SJSA1 (cell line): ENCODE measurements at regions not wholly inside any gene's neighbourhood (a gene's known extent, or its start where the extent isn't known, plus 50 kb on each side); places are given as distances from the start of the nearest gene placed in this dataset.
"Not testable (repeated sequence)": the region's sequence is repeated elsewhere in the genome, so short reads cannot be mapped to it uniquely, and the experiment has no call there.

ENCODE experiments used
- DNase-seq, 2 experiments: peaks; one replicate each; pipeline ENCODE4 v3.0.0-alpha.2; 2015 to 2020; ENCODE audit warnings: low spot score in 2 of 2, low read depth in 1 of 2
- H3K27ac ChIP-seq: fragments of 250-450 bp; sonication (Bioruptor Pico); 2 replicates; pipeline ENCODE4 v1.5.1; 2020; ENCODE audit warnings: mild to moderate bottlenecking, moderate library complexity
- H3K27me3 ChIP-seq: fragments of 250-450 bp; sonication (Bioruptor Pico); replicated peaks from 2 replicates; pipeline ENCODE4 v1.5.1; 2020; ENCODE audit warnings: mild to moderate bottlenecking, moderate library complexity
- H3K36me3 ChIP-seq: fragments of 250-450 bp; sonication (Bioruptor Pico); 2 replicates; pipeline ENCODE4 v1.5.1; 2020; ENCODE audit warnings: mild to moderate bottlenecking
- H3K4me1 ChIP-seq: fragments of 250-450 bp; sonication (Bioruptor Pico); replicated peaks from 2 replicates; pipeline ENCODE4 v1.6.1; 2021; ENCODE audit warnings: mild to moderate bottlenecking
- H3K4me3 ChIP-seq: fragments of 250-450 bp; sonication (Bioruptor Pico); 2 replicates; pipeline ENCODE4 v1.5.1; 2020; ENCODE audit warnings: mild to moderate bottlenecking
- H3K9me3 ChIP-seq: fragments of 250-450 bp; sonication (Bioruptor Pico); replicated peaks from 2 replicates; pipeline ENCODE4 v1.5.1; 2020; ENCODE audit warnings: mild to moderate bottlenecking

DNA sequence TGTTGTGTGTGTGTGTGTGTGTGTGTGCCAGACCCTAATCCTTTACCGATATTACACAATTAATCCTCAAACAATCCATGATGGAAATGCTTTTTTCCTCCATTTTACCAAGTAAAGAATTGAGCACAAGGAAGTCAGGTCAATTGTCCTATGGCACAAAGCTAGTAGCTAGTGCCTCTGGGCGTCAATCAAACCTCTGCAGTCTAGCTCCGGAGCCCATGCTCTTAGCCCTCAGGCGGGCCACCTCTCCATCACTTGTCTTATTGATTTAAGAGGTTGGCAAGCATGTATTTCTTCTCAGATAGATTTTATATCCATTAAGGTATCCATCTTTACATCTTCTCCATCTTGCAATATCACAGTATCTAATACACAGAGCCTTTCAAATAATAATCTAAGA is 886.6 kb downstream of the TBL1XR1 start:
- Histone ChIP-seq H3K4me1 (no peaks in the 10 kb centered on the region), H3K9me3 (no peaks in the 10 kb centered on the region), H3K27ac (no peak overlapping the region), H3K4me3 (no peak overlapping the region), H3K36me3 (no peaks in the 10 kb centered on the region), H3K27me3 (no peaks in the 10 kb centered on the region)
- DNase-seq = no peak

GRCh38 chr3:176302271-176302670 is 895.0 kb downstream of the TBL1XR1 start:
- no peak for DNase-seq
- no peaks in the 10 kb centered on the region for H3K36me3 ChIP-seq
- no peaks in the 10 kb centered on the region for H3K9me3 ChIP-seq
- no peak overlapping the region for H3K27ac ChIP-seq
- H3K4me3 ChIP-seq = no peak overlapping the region
- no peaks in the 10 kb centered on the region for H3K27me3 ChIP-seq
- no peaks in the 10 kb centered on the region for H3K4me1 ChIP-seq

DNA sequence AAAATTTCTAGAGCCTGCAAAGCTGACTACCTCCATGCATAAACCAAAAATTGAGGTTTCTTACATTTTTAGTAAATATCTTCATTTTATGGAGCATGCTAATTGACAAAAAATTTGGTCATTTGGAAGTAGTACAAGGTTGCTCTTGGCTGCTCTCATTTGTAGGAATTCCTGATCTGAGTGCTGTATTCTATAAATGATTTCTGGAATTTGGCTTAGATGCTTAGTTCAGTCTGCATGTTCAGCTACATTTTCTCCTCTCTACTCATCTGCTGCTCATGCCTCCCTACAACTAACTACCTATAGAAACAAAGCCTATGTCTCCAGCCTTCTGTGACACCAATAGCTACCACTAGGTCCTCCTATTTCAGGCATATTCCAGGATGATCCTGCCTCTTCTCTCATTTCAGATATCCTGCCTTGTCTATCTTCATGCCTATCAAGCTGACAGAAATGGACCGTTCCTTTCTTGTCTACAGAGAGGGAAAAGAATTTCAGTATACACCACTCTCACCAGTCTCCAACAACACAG is 901.1 kb downstream of the TBL1XR1 start:
- DNase-seq = no peak
- Histone ChIP-seq H3K27ac (no peak overlapping the region), H3K27me3 (no peaks in the 10 kb centered on the region), H3K4me1 (no peaks in the 10 kb centered on the region), H3K4me3 (no peak overlapping the region), H3K36me3 (no peaks in the 10 kb centered on the region), H3K9me3 (no peaks in the 10 kb centered on the region)

DNA sequence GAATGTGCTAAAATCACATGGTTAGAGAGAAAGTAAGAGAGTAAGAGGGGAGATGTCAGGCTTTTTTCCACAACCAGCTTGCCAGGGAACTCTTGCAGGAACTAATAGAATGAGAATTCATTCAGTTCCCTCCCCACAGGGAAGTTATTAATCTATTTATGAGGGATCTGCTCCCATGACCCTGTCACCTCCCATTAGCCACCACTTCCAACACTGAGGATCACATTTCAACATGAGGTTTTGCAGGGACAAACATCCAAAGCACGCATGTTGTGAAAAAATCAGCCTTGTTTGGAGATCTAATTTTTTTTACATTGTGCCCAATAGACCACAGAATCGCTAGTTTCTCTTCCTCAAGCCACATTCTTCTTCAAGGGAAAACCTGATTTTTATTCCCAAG is 904.0 kb downstream of the TBL1XR1 start:
- no peaks in the 10 kb centered on the region for H3K27me3 ChIP-seq
- no peaks in the 10 kb centered on the region for H3K9me3 ChIP-seq
- H3K4me3 ChIP-seq = no peak overlapping the region
- H3K36me3 ChIP-seq = no peaks in the 10 kb centered on the region
- no peaks in the 10 kb centered on the region for H3K4me1 ChIP-seq
- no peak for DNase-seq
- H3K27ac ChIP-seq = no peak overlapping the region

DNA sequence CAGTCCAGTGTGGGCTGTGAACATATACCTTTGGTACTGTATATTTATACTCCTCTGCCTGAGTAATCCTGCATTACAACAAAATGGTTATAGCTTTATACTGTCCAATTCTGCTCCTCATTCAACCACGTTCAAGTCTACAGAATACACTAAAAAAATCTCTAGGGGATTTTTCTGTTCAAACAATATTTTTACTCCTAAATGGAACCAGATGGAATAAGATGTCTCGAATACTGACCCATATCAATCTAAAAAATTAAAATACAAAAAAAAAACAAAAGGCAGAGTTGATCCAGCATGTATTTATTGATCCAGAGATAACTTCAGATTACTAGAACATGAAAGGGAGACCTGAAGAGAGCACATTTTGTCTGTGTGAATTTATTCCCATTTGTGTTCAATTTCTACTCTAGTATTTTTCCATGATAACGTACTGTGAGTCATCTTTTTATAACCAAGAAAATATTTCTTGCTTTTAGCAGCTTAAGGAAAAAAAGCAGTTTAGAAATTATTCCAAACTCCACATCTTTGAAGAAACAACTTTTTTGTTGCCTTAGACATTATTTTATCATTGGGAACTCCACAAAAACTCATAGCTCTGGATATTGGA is 910.7 kb downstream of the TBL1XR1 start:
- no peak overlapping the region for H3K27ac ChIP-seq
- DNase-seq = no peak
- H3K9me3 ChIP-seq = no peaks in the 10 kb centered on the region
- no peaks in the 10 kb centered on the region for H3K36me3 ChIP-seq
- no peak overlapping the region for H3K4me3 ChIP-seq
- H3K4me1 ChIP-seq = no peaks in the 10 kb centered on the region
- H3K27me3 ChIP-seq = no peaks in the 10 kb centered on the region

- no peak for DNase-seq
- H3K27me3 ChIP-seq = no peaks in the 10 kb centered on the region
Measured at GRCh38 chr3:176275538-176275937, 921.7 kb downstream of the TBL1XR1 start.

DNA sequence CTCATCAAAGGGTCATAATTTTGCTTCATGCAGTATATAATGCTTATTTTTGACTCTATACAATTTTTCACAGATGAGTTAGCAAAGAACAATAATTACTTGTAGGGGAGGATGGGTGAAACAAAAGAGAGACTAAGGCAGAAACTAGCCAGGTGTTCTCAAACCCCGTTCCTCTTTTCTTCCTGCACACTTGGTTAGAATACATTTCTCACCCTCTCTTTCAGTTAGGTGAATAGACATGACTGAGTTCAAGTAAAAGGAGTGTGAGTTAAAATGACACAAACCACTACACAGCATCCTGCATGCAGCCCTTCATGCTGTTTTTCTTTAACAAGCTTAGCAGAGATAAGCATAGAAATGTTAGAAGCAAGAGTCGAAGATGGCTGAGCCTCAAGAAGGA is 922.2 kb downstream of the TBL1XR1 start:
- Histone ChIP-seq H3K36me3 (no peaks in the 10 kb centered on the region), H3K27ac (no peak overlapping the region), H3K4me3 (no peak overlapping the region), H3K4me1 (no peaks in the 10 kb centered on the region), H3K9me3 (no peaks in the 10 kb centered on the region), H3K27me3 (no peaks in the 10 kb centered on the region)
- DNase-seq = no peak

More at GRCh38 chr3:176275538-176275937, 921.7 kb downstream of the TBL1XR1 start:
- Histone ChIP-seq H3K4me3 (no peak overlapping the region), H3K27ac (no peak overlapping the region), H3K9me3 (no peaks in the 10 kb centered on the region), H3K36me3 (no peaks in the 10 kb centered on the region), H3K4me1 (no peaks in the 10 kb centered on the region)

GRCh38 chr3:176274161-176274560 is 923.1 kb downstream of the TBL1XR1 start:
- H3K4me1 ChIP-seq = no peaks in the 10 kb centered on the region
- no peak for DNase-seq
- no peaks in the 10 kb centered on the region for H3K36me3 ChIP-seq
- no peak overlapping the region for H3K27ac ChIP-seq
- no peaks in the 10 kb centered on the region for H3K27me3 ChIP-seq
- H3K9me3 ChIP-seq = no peaks in the 10 kb centered on the region
- H3K4me3 ChIP-seq = no peak overlapping the region

DNA sequence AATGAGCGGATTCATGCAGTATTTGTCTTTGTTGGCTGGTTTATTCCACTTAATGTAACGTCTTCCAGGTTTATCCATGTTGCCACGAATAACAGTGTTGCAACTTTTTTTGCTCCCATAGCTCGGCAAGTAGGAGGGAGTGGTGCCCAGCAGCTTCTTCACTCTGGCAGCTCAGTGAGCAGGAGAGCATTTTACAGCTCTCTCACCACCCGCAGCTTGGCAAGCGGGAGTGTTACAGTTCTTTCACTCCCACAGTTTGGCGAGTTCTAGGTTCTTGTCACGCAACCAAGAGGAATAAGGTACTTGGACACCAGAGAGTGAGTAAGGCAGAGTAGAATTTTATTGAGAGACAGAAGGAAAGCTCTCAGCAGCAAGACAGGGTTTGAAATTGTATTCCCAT is 935.2 kb downstream of the TBL1XR1 start:
- Histone ChIP-seq H3K9me3 (no peaks in the 10 kb centered on the region), H3K36me3 (no peaks in the 10 kb centered on the region), H3K4me1 (no peaks in the 10 kb centered on the region), H3K27ac (no peak overlapping the region), H3K27me3 (no peaks in the 10 kb centered on the region), H3K4me3 (no peak overlapping the region)
- no peak for DNase-seq

DNA sequence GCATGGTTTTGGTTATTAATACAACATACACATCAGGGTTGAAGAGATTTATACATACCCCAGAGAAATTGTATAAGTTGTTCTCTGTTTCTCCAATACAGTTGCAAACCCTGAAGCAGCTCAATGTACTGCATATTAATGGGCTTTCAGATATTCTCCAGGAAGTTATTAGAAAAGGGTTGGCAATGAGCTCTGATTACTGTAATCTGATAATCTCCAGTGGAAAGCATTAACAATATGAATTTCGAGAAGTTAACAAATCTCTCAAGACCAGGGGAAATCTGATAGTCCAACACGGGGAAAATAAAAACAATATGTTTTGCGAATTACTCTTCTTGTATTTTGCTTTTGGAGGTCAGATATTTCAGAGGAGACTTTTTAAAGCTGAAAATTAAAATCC is 950.1 kb downstream of the TBL1XR1 start:
- H3K4me3 ChIP-seq = no peak overlapping the region
- DNase-seq = no peak
- H3K9me3 ChIP-seq = no peaks in the 10 kb centered on the region
- no peaks in the 10 kb centered on the region for H3K27me3 ChIP-seq
- H3K36me3 ChIP-seq = no peaks in the 10 kb centered on the region
- H3K27ac ChIP-seq = no peak overlapping the region
- H3K4me1 ChIP-seq = no peaks in the 10 kb centered on the region

DNA sequence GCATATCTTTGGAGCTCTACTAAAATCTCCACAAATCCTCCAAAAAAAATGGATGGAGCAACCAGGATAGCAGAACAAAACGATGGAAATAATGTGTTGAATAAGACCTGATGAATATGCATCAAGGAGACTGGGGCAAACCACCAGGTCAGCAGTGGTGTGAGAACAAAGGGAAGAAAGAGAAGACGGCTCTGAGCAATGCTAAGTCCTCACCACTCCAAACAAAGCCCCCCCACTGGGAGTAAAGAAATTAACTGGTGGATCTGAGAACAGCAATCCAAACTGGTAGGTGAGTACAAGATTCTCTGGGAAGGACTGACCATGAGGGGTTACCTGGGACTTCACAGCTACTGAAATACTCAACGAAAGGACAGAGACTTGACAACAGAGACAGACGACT is 977.3 kb downstream of the TBL1XR1 start:
- no peak overlapping the region for H3K4me3 ChIP-seq
- no peaks in the 10 kb centered on the region for H3K36me3 ChIP-seq
- DNase-seq = no peak
- no peaks in the 10 kb centered on the region for H3K27me3 ChIP-seq
- no peaks in the 10 kb centered on the region for H3K9me3 ChIP-seq
- H3K27ac ChIP-seq = no peak overlapping the region
- no peaks in the 10 kb centered on the region for H3K4me1 ChIP-seq

DNA sequence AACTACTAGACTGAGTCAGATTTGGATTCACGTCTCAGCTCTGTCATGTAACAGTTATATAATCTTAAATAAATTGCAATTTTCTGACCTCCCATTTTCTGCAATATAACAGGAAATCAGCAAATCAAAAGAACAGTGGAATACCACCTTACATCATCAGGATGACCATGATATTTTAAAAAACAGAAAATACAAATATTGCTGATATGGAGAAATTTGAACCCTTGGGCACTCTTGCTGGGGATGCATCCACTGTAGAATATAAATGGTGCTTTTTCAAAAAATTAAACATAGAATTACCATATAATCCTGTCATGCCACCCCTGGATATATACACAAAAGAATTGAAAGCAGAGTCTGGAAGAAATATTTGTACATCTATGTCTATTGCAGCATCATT is 982.5 kb downstream of the TBL1XR1 start:
- Histone ChIP-seq H3K4me1 (no peaks in the 10 kb centered on the region), H3K36me3 (no peaks in the 10 kb centered on the region), H3K4me3 (no peak overlapping the region), H3K27ac (no peak overlapping the region), H3K9me3 (no peaks in the 10 kb centered on the region), H3K27me3 (no peaks in the 10 kb centered on the region)
- no peak for DNase-seq

- DNase-seq, H3K4me3 ChIP-seq, H3K27ac ChIP-seq, H3K9me3 ChIP-seq, H3K36me3 ChIP-seq, H3K27me3 ChIP-seq, H3K4me1 ChIP-seq: not testable (repeated sequence)
Measured at GRCh38 chr3:176213314-176213713, 984.0 kb downstream of the TBL1XR1 start.

- H3K27ac ChIP-seq = no peak overlapping the region
- no peaks in the 10 kb centered on the region for H3K27me3 ChIP-seq
- H3K9me3 ChIP-seq = no peaks in the 10 kb centered on the region
- no peak overlapping the region for H3K4me3 ChIP-seq
- DNase-seq = no peak
- no peaks in the 10 kb centered on the region for H3K4me1 ChIP-seq
- no peaks in the 10 kb centered on the region for H3K36me3 ChIP-seq
Measured at GRCh38 chr3:176208915-176209314, 988.4 kb downstream of the TBL1XR1 start.

GRCh38 chr3:176208283-176208682 is 989.0 kb downstream of the TBL1XR1 start:
- H3K27me3 ChIP-seq = no peaks in the 10 kb centered on the region
- no peaks in the 10 kb centered on the region for H3K4me1 ChIP-seq
- no peak overlapping the region for H3K27ac ChIP-seq
- H3K36me3 ChIP-seq = no peaks in the 10 kb centered on the region
- no peak for DNase-seq
- H3K9me3 ChIP-seq = no peaks in the 10 kb centered on the region
- no peak overlapping the region for H3K4me3 ChIP-seq
